ENCODE measurements at regions not wholly inside any gene's neighbourhood (a gene's known extent, or its start where the extent isn't known, plus 50 kb on each side); places are given as distances from the start of the nearest gene placed in this dataset.

GRCh38 chr15:87481126-87481525, 775.4 kb downstream of the NTRK3 start:
- TF ChIP-seq GATA2 (IDR thresholded peaks at IDR 0.05; ENCODE audit: low read depth, low read length) (no peak), GATA3 (IDR thresholded peaks at IDR 0.05; ENCODE audit: low read depth, low read length) (no peak)

- TF ChIP-seq GATA2 (IDR thresholded peaks at IDR 0.05; ENCODE audit: low read depth, low read length) = no peak
These were observed 777.9 kb downstream of the NTRK3 start for GRCh38 chr15:87478687-87479072.

- TF ChIP-seq GATA2 (IDR thresholded peaks at IDR 0.05; ENCODE audit: low read depth, low read length) = peak; percentile 62
- TF ChIP-seq GATA3 (IDR thresholded peaks at IDR 0.05; ENCODE audit: low read depth, low read length) = no peak
These were observed 778.5 kb downstream of the NTRK3 start for GRCh38 chr15:87477737-87478686.

- no peak for TF ChIP-seq GATA3 (IDR thresholded peaks at IDR 0.05; ENCODE audit: low read depth, low read length)
- no peak for TF ChIP-seq GATA2 (IDR thresholded peaks at IDR 0.05; ENCODE audit: low read depth, low read length)
These were observed 779.5 kb downstream of the NTRK3 start for GRCh38 chr15:87477026-87477425.

GRCh38 chr15:87470923-87471322, 785.6 kb downstream of the NTRK3 start:
- no peak for TF ChIP-seq GATA2 (IDR thresholded peaks at IDR 0.05; ENCODE audit: low read depth, low read length)

- TF ChIP-seq GATA3 (IDR thresholded peaks at IDR 0.05; ENCODE audit: low read depth, low read length) (no peak), GATA2 (IDR thresholded peaks at IDR 0.05; ENCODE audit: low read depth, low read length) (no peak)
These were observed 794.9 kb downstream of the NTRK3 start for GRCh38 chr15:87461631-87462030.

- TF ChIP-seq GATA3 (IDR thresholded peaks at IDR 0.05; ENCODE audit: low read depth, low read length) = no peak
- TF ChIP-seq GATA2 (IDR thresholded peaks at IDR 0.05; ENCODE audit: low read depth, low read length) = no peak
These were observed 801.7 kb downstream of the NTRK3 start for GRCh38 chr15:87454860-87455259.

- TF ChIP-seq GATA3 (IDR thresholded peaks at IDR 0.05; ENCODE audit: low read depth, low read length) (no peak), GATA2 (IDR thresholded peaks at IDR 0.05; ENCODE audit: low read depth, low read length) (no peak)
These were observed 806.2 kb downstream of the NTRK3 start for GRCh38 chr15:87450314-87450713.

- TF ChIP-seq GATA3 (IDR thresholded peaks at IDR 0.05; ENCODE audit: low read depth, low read length) = no peak
These were observed 817.4 kb downstream of the NTRK3 start for GRCh38 chr15:87439090-87439489.

- TF ChIP-seq GATA2 (IDR thresholded peaks at IDR 0.05; ENCODE audit: low read depth, low read length) = no peak
- TF ChIP-seq GATA3 (IDR thresholded peaks at IDR 0.05; ENCODE audit: low read depth, low read length) = no peak
These were observed 822.7 kb downstream of the NTRK3 start for GRCh38 chr15:87433871-87434270.

- no peak for TF ChIP-seq GATA2 (IDR thresholded peaks at IDR 0.05; ENCODE audit: low read depth, low read length)
- no peak for TF ChIP-seq GATA3 (IDR thresholded peaks at IDR 0.05; ENCODE audit: low read depth, low read length)
These were observed 826.8 kb downstream of the NTRK3 start for GRCh38 chr15:87429754-87430153.

GRCh38 chr15:87420017-87420416, 836.5 kb downstream of the NTRK3 start:
- peak; percentile 83 for TF ChIP-seq GATA2 (IDR thresholded peaks at IDR 0.05; ENCODE audit: low read depth, low read length)
- TF ChIP-seq GATA3 (IDR thresholded peaks at IDR 0.05; ENCODE audit: low read depth, low read length) = peak; percentile 76

- TF ChIP-seq GATA3 (IDR thresholded peaks at IDR 0.05; ENCODE audit: low read depth, low read length) (no peak), GATA2 (IDR thresholded peaks at IDR 0.05; ENCODE audit: low read depth, low read length) (no peak)
These were observed 837.2 kb downstream of the NTRK3 start for GRCh38 chr15:87419344-87419743.

GRCh38 chr15:87416591-87417257, 839.8 kb downstream of the NTRK3 start:
- peak; percentile 94 for TF ChIP-seq GATA3 (IDR thresholded peaks at IDR 0.05; ENCODE audit: low read depth, low read length)
- peak; percentile 97 for TF ChIP-seq GATA2 (IDR thresholded peaks at IDR 0.05; ENCODE audit: low read depth, low read length)

- TF ChIP-seq GATA3 (IDR thresholded peaks at IDR 0.05; ENCODE audit: low read depth, low read length) (no peak), GATA2 (IDR thresholded peaks at IDR 0.05; ENCODE audit: low read depth, low read length) (no peak)
These were observed 847.6 kb downstream of the NTRK3 start for GRCh38 chr15:87408902-87409301.

Measured in SH-SY5Y (cell line).